SU-DHL-6 (cell line): ENCODE measurements at regions not wholly inside any gene's neighbourhood (a gene's known extent, or its start where the extent isn't known, plus 50 kb on each side); places are given as distances from the start of the nearest gene placed in this dataset.

Experiments used
- H2AFZ ChIP-seq: fragments of 200-600 bp; sonication (generic); 2 replicates; pipeline ENCODE4 v1.6.1; 2014; ENCODE audit warnings: low read depth, mild to moderate bottlenecking, moderate library complexity, mixed read lengths, antibody characterized with exemption, low read length; ENCODE audit not compliant: severe bottlenecking
- H3F3A ChIP-seq: fragments of 200-600 bp; shearing (Covaris generic); 2 replicates; pipeline ENCODE4 v1.6.0; 2016; ENCODE audit warnings: antibody characterized with exemption, mild to moderate bottlenecking; ENCODE audit not compliant: insufficient read depth
- H3K27ac ChIP-seq: fragments of 200-600 bp; sonication (generic); 2 replicates; pipeline ENCODE4 v1.5.1; 2016; ENCODE audit warnings: low read depth, mild to moderate bottlenecking, low read length, moderate library complexity, mixed read lengths
- H3K27me3 ChIP-seq: fragments of 200-600 bp; sonication (generic), shearing (Covaris generic); 2 replicates; pipeline ENCODE4 v1.6.0; 2014; ENCODE audit warnings: mild to moderate bottlenecking, low read length
- H3K36me3 ChIP-seq: fragments of 200-600 bp; sonication (generic); 2 replicates; pipeline ENCODE4 v1.6.1; 2014; ENCODE audit warnings: mild to moderate bottlenecking, low read length, mixed read lengths
- H3K4me2 ChIP-seq: fragments of 300-600, 200-600 bp; shearing (Covaris generic), sonication (generic); 2 replicates; pipeline ENCODE4 v1.6.0; 2014; ENCODE audit warnings: low read length, low read depth, mild to moderate bottlenecking; ENCODE audit not compliant: poor library complexity, severe bottlenecking
- H3K4me3 ChIP-seq: fragments of 200-600 bp; sonication (generic); 2 replicates; pipeline ENCODE4 v1.5.1; 2014; ENCODE audit warnings: antibody characterized with exemption, low read length, mild to moderate bottlenecking, mixed read lengths; ENCODE audit not compliant: insufficient read depth, poor library complexity, severe bottlenecking
- H3K79me2 ChIP-seq: fragments of 200-600 bp; sonication (generic); 2 replicates; pipeline ENCODE4 v1.6.1; 2014; ENCODE audit warnings: mild to moderate bottlenecking, low read length, moderate library complexity; ENCODE audit not compliant: insufficient read depth
- H3K9ac ChIP-seq: fragments of 200-600 bp; sonication (generic); 2 replicates; pipeline ENCODE4 v1.7.0; 2014; ENCODE audit warnings: mild to moderate bottlenecking, low read length
- H3K9me2 ChIP-seq: fragments of 200-600 bp; sonication (generic); replicated peaks from 2 replicates; pipeline ENCODE4 v1.6.1; 2014; ENCODE audit warnings: low read length; ENCODE audit not compliant: insufficient read depth
- H3K9me3 ChIP-seq: fragments of 200-600 bp; sonication (generic); 2 replicates; pipeline ENCODE4 v1.6.1; 2014; ENCODE audit warnings: low read length, mixed read lengths; ENCODE audit not compliant: insufficient read depth
- H4K20me1 ChIP-seq: fragments of 200-600 bp; sonication (generic); 2 replicates; pipeline ENCODE4 v1.6.1; 2014; ENCODE audit warnings: low read depth, mild to moderate bottlenecking, antibody characterized with exemption, low read length, moderate library complexity, mixed read lengths
- EZH2phosphoT487 ChIP-seq: fragments of 200-600 bp; sonication (generic), shearing (Covaris generic); conservative IDR thresholded peaks from 2 replicates; pipeline ENCODE4 v1.6.1; 2018; ENCODE audit warnings: mild to moderate bottlenecking, antibody characterized with exemption, low read length, moderate library complexity, mixed read lengths
- TF ChIP-seq, protein P1 (sequence below): fragments of 200-600 bp; sonication (generic); IDR thresholded peaks from one replicate; pipeline ENCODE4 v1.5.1; 2017; ENCODE audit warnings: antibody characterized with exemption, mild to moderate bottlenecking, low read length, moderate library complexity; ENCODE audit not compliant: insufficient read depth, poor library complexity, severe bottlenecking

DNA sequence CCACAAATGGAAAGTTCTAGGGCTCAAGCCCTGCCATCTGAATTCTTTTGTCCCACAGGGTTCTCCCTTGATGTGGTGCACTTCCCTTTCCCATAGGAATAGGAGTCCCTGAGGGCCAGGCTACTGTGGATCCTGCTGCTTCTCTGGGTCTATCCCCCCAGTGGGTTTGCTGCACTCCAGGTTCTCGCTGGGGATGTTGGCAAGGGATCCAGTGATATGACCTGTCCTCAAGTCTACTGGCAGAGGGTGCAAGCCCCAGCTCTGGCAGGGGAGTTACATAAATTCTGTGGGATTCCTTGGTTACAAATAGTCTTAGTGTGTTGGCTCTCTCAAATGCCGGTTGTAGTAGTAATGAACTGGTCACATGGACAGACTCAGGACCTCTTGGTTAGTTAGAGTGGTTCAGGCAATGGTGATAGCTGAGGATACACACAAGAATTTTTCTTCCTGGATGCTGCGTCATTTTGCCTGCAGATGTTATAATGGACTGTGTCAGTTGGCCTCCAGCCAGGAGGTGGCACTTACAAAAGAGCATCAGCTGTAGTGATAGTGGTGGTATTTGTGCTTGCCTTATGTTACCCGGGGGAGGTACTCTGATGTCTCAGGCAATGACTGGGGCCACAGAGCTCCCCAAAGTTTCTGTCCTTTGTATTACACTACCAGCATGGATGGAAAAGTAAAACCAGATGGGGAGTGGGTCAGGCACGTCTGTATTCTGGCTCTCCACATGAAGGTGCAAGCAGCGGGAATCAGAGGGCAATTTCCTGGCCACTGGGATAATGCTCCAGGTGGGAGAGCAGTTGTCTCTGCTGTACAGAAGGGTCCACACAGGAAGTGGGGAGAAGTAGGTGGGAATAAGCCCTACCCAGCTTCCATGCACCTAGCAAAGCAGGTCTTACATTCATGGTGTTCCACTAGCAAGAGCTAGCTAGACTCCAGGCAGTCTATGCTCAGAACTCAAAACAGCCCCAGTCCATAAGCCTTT lies 267.9 kb downstream of the SOX11 start:
- TF ChIP-seq, protein P1, sequence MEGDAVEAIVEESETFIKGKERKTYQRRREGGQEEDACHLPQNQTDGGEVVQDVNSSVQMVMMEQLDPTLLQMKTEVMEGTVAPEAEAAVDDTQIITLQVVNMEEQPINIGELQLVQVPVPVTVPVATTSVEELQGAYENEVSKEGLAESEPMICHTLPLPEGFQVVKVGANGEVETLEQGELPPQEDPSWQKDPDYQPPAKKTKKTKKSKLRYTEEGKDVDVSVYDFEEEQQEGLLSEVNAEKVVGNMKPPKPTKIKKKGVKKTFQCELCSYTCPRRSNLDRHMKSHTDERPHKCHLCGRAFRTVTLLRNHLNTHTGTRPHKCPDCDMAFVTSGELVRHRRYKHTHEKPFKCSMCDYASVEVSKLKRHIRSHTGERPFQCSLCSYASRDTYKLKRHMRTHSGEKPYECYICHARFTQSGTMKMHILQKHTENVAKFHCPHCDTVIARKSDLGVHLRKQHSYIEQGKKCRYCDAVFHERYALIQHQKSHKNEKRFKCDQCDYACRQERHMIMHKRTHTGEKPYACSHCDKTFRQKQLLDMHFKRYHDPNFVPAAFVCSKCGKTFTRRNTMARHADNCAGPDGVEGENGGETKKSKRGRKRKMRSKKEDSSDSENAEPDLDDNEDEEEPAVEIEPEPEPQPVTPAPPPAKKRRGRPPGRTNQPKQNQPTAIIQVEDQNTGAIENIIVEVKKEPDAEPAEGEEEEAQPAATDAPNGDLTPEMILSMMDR: no peak
- TF ChIP-seq EZH2phosphoT487: no peak
- Histone ChIP-seq H3K4me2 (no peak overlapping the region), H3K27ac (no peak overlapping the region)

DNA sequence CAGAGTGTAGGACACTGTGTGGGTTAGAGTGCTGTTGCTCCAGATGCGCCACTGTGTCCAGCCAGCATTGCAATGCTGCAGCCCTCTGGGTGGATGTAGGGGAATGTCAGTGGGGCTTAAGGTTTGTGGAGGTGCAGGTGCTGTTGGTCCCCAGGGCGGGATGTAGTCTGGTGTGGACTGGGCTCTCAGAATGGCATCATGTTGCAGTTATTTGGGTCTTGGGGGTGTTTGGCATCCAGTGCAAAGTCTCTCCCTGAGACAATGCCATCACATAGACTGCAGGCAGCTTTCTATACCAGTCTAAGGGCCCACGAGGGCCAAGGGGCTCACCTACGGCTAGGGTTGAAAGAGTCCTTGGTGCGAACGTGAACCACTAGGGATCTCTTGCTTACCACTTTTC lies 275.3 kb downstream of the SOX11 start:
- H2AFZ ChIP-seq: no peak overlapping the region
- H3K9me2 ChIP-seq: no peaks in the 10 kb centered on the region
- H3K27me3 ChIP-seq: no peaks in the 10 kb centered on the region
- no peaks in the 10 kb centered on the region for H3F3A ChIP-seq
- no peak overlapping the region for H3K4me3 ChIP-seq
- no peaks in the 10 kb centered on the region for H4K20me1 ChIP-seq
- no peaks in the 10 kb centered on the region for H3K36me3 ChIP-seq
- H3K4me2 ChIP-seq: no peak overlapping the region
- H3K9me3 ChIP-seq: 0 out of 2 replicates have a peak, but pooled peaks cover 6% of the 10 kb centered on the region
- TF ChIP-seq EZH2phosphoT487: no peak
- TF ChIP-seq, protein P1: no peak
- no peaks in the 10 kb centered on the region for H3K79me2 ChIP-seq
- H3K27ac ChIP-seq: no peak overlapping the region
- H3K9ac ChIP-seq: no peak overlapping the region

More for the DNA sequence above, 267.9 kb downstream of the SOX11 start:
- Histone ChIP-seq H3F3A (no peaks in the 10 kb centered on the region), H3K9me2 (no peaks in the 10 kb centered on the region), H3K36me3 (no peaks in the 10 kb centered on the region), H3K27me3 (no peaks in the 10 kb centered on the region), H2AFZ (no peak overlapping the region), H3K9ac (no peak overlapping the region), H3K4me3 (no peak overlapping the region), H4K20me1 (no peaks in the 10 kb centered on the region), H3K9me3 (0 out of 2 replicates have a peak, but pooled peaks cover 6% of the 10 kb centered on the region), H3K79me2 (no peaks in the 10 kb centered on the region)

DNA sequence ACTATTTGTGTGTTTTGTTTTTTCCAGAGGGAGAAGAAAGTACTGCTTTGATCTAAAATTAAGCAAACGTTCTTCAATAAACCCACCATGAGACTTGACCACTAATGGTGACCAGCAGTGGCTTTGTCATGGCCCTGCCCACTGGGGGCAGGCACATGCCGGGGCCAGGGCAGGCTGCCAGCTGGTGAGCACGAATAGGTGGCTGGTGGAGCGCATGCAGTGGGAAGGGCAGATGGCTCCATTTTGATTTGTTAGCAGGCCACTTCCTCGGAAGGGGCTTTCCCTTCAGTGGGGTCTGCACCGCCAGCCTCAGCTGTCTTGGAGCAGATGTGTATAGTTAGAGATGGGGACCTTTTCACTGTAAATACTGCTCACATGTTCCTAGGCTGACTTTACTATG lies 277.1 kb downstream of the SOX11 start:
- no peaks in the 10 kb centered on the region for H3F3A ChIP-seq
- H3K9ac ChIP-seq: no peak overlapping the region
- no peaks in the 10 kb centered on the region for H3K9me2 ChIP-seq
- no peaks in the 10 kb centered on the region for H3K27me3 ChIP-seq
- H3K4me2 ChIP-seq: no peak overlapping the region
- H3K4me3 ChIP-seq: no peak overlapping the region
- no peaks in the 10 kb centered on the region for H3K9me3 ChIP-seq
- H3K27ac ChIP-seq: no peak overlapping the region
- no peaks in the 10 kb centered on the region for H3K36me3 ChIP-seq
- H3K79me2 ChIP-seq: no peaks in the 10 kb centered on the region
- no peak overlapping the region for H2AFZ ChIP-seq
- no peak for TF ChIP-seq EZH2phosphoT487
- TF ChIP-seq, protein P1: no peak
- no peaks in the 10 kb centered on the region for H4K20me1 ChIP-seq
